HL-60 (cell line): ENCODE measurements at regions not wholly inside any gene's neighbourhood (a gene's known extent, or its start where the extent isn't known, plus 50 kb on each side); places are given as distances from the start of the nearest gene placed in this dataset.

ENCODE experiments used
- DNase-seq, 2 experiments: peaks; one replicate each; pipeline ENCODE4 v3.0.0-alpha.2; 2010 to 2020; ENCODE audit warnings: low read depth in 1 of 2, low spot score in 1 of 2
- H3K27ac ChIP-seq: fragments of 250-450 bp; sonication (Bioruptor Pico); replicated peaks from 2 replicates; pipeline ENCODE4 v1.5.1; 2020; ENCODE audit warnings: mild to moderate bottlenecking, moderate library complexity
- H3K27me3 ChIP-seq: fragments of 250-450 bp; sonication (Bioruptor Pico); 2 replicates; pipeline ENCODE4 v1.5.1; 2021; ENCODE audit warnings: mild to moderate bottlenecking, moderate library complexity; ENCODE audit not compliant: insufficient read depth, poor library complexity, severe bottlenecking
- H3K4me3 ChIP-seq: replicated peaks from 2 replicates; pipeline ENCODE4 v1.5.1; 2011; ENCODE audit warnings: mild to moderate bottlenecking, control low read depth, low read length; ENCODE audit not compliant: insufficient read depth
- GABPA ChIP-seq: IDR thresholded peaks from 2 replicates; pipeline ENCODE4 v1.6.1; 2012; ENCODE audit warnings: low read depth
- POLR2AphosphoS5 ChIP-seq: IDR thresholded peaks from 2 replicates; pipeline ENCODE4 v1.6.1; 2012; ENCODE audit warnings: low read depth
- SPI1 ChIP-seq: IDR thresholded peaks from 2 replicates; pipeline ENCODE4 v1.6.1; 2012; ENCODE audit warnings: low read depth, mild to moderate bottlenecking, borderline replicate concordance
- TF ChIP-seq, protein P1 (sequence below): IDR thresholded peaks from one replicate; pipeline ENCODE4 v1.5.1; 2011; ENCODE audit warnings: low read length, control low read depth, inconsistent platforms; ENCODE audit not compliant: insufficient read depth
- TF ChIP-seq, protein P2 (sequence below): IDR thresholded peaks from 2 replicates; pipeline ENCODE4 v1.6.1; 2012; ENCODE audit warnings: low read depth; ENCODE audit not compliant: insufficient replicate concordance

DNA sequence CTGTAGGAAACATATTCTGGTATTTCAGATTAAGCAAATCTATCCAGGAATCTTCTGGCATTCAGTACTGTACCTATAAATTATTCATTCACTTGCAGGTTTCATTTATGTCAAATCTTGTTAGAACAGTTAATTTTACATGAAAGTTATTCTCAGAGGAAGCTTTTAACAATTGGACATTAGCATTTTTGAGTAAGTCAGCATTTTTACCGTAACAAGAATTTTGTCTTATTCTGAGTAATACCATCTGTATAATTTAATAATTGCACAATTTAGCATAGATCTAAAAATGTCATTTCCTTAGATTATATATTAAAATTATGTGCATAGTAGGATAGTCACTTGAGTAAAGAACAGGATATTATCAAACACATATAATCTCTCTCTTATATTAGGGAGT, 764.8 kb upstream of the LRFN5 start:
- TF ChIP-seq GABPA (no peak), POLR2AphosphoS5 (no peak), SPI1 (no peak)
- TF ChIP-seq, protein P1, sequence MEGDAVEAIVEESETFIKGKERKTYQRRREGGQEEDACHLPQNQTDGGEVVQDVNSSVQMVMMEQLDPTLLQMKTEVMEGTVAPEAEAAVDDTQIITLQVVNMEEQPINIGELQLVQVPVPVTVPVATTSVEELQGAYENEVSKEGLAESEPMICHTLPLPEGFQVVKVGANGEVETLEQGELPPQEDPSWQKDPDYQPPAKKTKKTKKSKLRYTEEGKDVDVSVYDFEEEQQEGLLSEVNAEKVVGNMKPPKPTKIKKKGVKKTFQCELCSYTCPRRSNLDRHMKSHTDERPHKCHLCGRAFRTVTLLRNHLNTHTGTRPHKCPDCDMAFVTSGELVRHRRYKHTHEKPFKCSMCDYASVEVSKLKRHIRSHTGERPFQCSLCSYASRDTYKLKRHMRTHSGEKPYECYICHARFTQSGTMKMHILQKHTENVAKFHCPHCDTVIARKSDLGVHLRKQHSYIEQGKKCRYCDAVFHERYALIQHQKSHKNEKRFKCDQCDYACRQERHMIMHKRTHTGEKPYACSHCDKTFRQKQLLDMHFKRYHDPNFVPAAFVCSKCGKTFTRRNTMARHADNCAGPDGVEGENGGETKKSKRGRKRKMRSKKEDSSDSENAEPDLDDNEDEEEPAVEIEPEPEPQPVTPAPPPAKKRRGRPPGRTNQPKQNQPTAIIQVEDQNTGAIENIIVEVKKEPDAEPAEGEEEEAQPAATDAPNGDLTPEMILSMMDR, result no peak
- TF ChIP-seq, protein P2, sequence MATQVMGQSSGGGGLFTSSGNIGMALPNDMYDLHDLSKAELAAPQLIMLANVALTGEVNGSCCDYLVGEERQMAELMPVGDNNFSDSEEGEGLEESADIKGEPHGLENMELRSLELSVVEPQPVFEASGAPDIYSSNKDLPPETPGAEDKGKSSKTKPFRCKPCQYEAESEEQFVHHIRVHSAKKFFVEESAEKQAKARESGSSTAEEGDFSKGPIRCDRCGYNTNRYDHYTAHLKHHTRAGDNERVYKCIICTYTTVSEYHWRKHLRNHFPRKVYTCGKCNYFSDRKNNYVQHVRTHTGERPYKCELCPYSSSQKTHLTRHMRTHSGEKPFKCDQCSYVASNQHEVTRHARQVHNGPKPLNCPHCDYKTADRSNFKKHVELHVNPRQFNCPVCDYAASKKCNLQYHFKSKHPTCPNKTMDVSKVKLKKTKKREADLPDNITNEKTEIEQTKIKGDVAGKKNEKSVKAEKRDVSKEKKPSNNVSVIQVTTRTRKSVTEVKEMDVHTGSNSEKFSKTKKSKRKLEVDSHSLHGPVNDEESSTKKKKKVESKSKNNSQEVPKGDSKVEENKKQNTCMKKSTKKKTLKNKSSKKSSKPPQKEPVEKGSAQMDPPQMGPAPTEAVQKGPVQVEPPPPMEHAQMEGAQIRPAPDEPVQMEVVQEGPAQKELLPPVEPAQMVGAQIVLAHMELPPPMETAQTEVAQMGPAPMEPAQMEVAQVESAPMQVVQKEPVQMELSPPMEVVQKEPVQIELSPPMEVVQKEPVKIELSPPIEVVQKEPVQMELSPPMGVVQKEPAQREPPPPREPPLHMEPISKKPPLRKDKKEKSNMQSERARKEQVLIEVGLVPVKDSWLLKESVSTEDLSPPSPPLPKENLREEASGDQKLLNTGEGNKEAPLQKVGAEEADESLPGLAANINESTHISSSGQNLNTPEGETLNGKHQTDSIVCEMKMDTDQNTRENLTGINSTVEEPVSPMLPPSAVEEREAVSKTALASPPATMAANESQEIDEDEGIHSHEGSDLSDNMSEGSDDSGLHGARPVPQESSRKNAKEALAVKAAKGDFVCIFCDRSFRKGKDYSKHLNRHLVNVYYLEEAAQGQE, result no peak
- no peak overlapping the region for H3K4me3 ChIP-seq
- H3K27ac ChIP-seq, result no peak overlapping the region
- H3K27me3 ChIP-seq, result no peaks in the 10 kb centered on the region
- DNase-seq, result no peak

DNA sequence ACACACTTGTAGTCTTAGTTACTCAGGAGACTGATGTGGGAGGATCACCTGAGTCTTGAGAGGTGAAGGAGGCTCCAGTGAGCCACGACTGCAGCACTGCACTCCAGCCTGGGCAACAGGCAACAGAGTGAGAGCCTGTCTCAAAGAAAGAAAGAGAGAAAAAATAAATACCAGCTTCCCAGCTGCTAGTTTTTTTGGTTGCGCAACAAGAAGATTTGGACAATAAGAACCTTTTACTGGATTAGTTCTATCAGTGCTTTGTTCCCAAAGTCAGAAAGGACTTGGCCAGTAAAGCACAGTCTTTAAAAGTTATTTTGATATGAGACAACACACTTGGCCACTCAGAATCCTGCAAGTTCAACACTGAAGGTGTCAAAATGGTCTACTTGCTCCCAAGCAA, 768.1 kb upstream of the LRFN5 start:
- Histone ChIP-seq H3K27me3 (no peaks in the 10 kb centered on the region), H3K27ac (no peak overlapping the region), H3K4me3 (no peak overlapping the region)
- no peak for DNase-seq
- TF ChIP-seq, protein P1, result no peak
- TF ChIP-seq GABPA (no peak), SPI1 (no peak), POLR2AphosphoS5 (no peak)
- TF ChIP-seq, protein P2, result no peak

DNA sequence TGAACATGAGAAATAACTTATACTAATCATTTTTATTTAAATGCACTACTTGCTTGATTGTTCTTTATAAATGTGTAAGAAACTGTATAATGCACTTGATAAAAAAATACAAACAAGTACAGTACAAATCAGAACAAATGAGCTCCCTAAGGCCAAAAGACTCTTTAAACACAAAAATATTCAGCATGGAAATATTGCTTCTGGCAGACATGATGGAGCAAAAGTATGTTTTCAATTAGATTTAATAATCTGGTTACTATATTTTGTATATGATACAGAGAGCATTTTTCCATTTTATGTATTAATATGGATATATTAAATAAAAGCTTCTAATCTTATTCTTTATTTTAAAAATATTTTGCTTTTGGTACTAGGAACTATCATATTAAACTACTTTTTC, 800.2 kb upstream of the LRFN5 start:
- no peak for DNase-seq
- Histone ChIP-seq H3K27me3 (no peaks in the 10 kb centered on the region), H3K27ac (no peak overlapping the region), H3K4me3 (no peak overlapping the region)
- TF ChIP-seq POLR2AphosphoS5, result no peak
- no peak for TF ChIP-seq SPI1
- TF ChIP-seq, protein P1, result no peak
- no peak for TF ChIP-seq GABPA
- TF ChIP-seq, protein P2, result no peak
